Motor neuron (in vitro differentiated cells): ENCODE measurements at regions not wholly inside any gene's neighbourhood (a gene's known extent, or its start where the extent isn't known, plus 50 kb on each side); places are given as distances from the start of the nearest gene placed in this dataset.
"Not testable (repeated sequence)": the region's sequence is repeated elsewhere in the genome, so short reads cannot be mapped to it uniquely, and the experiment has no call there.

Experiments
- ATAC-seq, 8 experiments: fragments of 200-7000 bp; cut with Tn5 transposase; replicated peaks in 6 of 8; 2 replicates each; pipeline ENCODE4 v1.8.0; 2021; ENCODE audit warnings: mild to moderate bottlenecking in 8 of 8, moderate library complexity in 8 of 8
- H3K27ac ChIP-seq, 2 donors: fragments of 250-450 bp; sonication (Bioruptor Pico); 2 replicates each; pipeline ENCODE4 v1.9.0; 2021; ENCODE audit warnings: antibody characterized with exemption in 2 of 2, mild to moderate bottlenecking in 2 of 2, moderate library complexity in 1 of 2
- H3K4me1 ChIP-seq, 2 donors: fragments of 250-450 bp; sonication (Bioruptor Pico); replicated peaks in 1 of 2; 2 replicates each; pipeline ENCODE4 v1.6.1; 2021; ENCODE audit warnings: antibody characterized with exemption in 2 of 2, mild to moderate bottlenecking in 2 of 2, moderate library complexity in 1 of 2
- H3K4me3 ChIP-seq, 5 donors: fragments of 250-450 bp; sonication (Bioruptor Pico); 2 replicates each; pipeline ENCODE4 v1.9.0; 2021; ENCODE audit warnings: antibody characterized with exemption in 5 of 5, mild to moderate bottlenecking in 5 of 5, moderate library complexity in 4 of 5
- WGBS, 10 experiments: fragments of 450-650 bp; shearing (Covaris generic); methylation state at CpG; one replicate each; pipeline ENCODE4 v1.0.0; 2022; 5-methylcytosine and 5-hydroxymethylcytosine counted together
- in situ Hi-C, 9 experiments: fragments of 400-800 bp; cut with MboI; loops; one replicate each; pipeline ENCODE4 v1.15.0; 2021; ENCODE audit warnings: low sequenced_read_pairs in 9 of 9, low pct_unique_long_range_greater_than_20kb in 2 of 9; ENCODE audit not compliant: unreplicated experiment in 9 of 9

GRCh38 chr2:89767572-89768435, 1076.3 kb downstream of the RPIA start:
- Histone ChIP-seq H3K4me1 (no peaks in the 10 kb centered on the region), H3K27ac (no peak overlapping the region), H3K4me3 (no peak overlapping the region)
- 0 to 71% (median 14%) methylated on average over 1 to 20 of the region's 60 CpGs for WGBS, 10 experiments
- no peak for ATAC-seq
- in situ Hi-C loops: no loop called here

DNA sequence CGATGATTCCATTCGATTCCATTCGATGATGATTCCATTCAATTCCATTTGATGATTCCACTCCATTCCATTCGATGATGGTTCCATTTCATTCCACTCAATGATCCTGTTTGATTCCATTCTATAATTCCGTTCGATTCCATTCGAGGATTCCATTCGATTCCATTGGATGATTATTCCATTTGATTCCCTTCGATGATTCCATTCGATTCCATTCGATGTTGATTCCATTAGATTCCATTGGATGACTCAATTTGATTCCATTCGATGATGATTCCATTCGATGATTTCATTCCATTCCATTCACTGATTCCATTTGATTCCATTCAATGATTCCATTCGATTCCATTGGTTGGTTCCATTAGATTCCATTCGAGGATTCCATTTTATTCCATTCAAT, 1084.4 kb downstream of the RPIA start:
- 22 to 82% (median 70%) methylated on average over 15 of the region's 15 CpGs for WGBS, 10 experiments
- Histone ChIP-seq H3K27ac (no peak overlapping the region), H3K4me3 (no peak overlapping the region), H3K4me1 (no peaks in the 10 kb centered on the region)
- ATAC-seq: no peak
- in situ Hi-C loops: no loop called here

DNA sequence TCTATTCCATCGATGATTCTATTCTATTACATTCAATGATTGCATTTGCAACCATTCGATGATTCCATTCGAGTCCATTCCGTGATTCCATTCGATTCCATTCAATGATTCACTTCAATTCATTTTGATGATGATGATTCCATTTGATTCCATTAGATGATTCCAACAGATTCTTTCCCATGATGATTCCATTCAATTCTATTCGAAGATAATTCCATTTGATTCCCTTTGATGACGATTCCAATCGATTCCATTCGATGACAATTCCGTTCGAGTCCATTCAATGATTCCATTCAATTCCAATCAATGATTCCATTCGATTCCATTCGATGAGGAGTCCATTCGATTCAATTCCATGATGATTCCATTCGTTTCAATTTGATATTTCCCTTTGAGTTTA, 1088.8 kb downstream of the RPIA start:
- Histone ChIP-seq H3K27ac (no peak overlapping the region), H3K4me1 (no peaks in the 10 kb centered on the region), H3K4me3 (no peak overlapping the region)
- no peak for ATAC-seq
- 15 to 68% (median 54%) methylated on average over 15 of the region's 15 CpGs for WGBS, 10 experiments
- in situ Hi-C loops: no loop called here

DNA sequence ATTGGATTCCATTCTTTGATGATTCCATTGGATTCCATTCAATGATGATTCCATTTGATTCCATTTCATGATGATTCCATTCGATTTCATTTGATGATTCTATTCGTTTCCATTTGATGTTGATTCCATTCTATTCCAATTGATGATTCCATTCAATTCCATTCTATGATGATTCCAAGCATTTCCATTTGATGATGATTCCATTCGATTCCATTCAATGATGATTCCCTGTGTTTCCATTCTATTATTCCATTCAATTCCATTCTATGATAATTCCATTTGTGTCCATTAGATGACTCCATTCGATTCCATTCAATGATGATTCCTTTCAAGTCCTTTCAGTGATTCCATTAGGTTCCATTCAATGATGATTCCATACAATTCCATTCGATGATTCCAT, 1090.5 kb downstream of the RPIA start:
- Histone ChIP-seq H3K4me3 (no peak overlapping the region), H3K27ac (no peak overlapping the region), H3K4me1 (no peaks in the 10 kb centered on the region)
- in situ Hi-C loops: no loop called here
- ATAC-seq: no peak
- WGBS, 10 experiments: 6 to 54% (median 29%) methylated on average over 4 to 5 of the region's 5 CpGs

DNA sequence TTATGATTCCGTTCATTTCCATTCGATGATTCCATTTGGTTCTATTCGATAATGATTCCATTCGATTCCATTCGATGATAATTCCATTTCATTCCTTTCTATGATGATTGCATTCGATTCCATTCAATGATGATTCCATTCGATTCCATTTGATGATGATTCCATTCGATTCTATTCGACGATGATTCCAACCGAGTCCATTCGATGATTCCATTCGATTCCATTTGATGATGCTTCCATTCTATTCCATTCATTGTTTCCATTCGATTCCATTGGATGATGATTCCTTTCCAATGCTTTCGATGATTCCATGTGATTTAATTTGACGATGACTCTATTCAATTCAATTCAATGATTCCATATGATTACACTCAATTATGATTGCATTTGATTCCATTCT, 1093.5 kb downstream of the RPIA start:
- in situ Hi-C loops: no loop called here
- Histone ChIP-seq H3K4me1 (no peaks in the 10 kb centered on the region), H3K4me3 (no peak overlapping the region), H3K27ac (no peak overlapping the region)
- WGBS, 10 experiments: 27 to 86% (median 73%) methylated on average over 16 of the region's 16 CpGs
- ATAC-seq: no peak

GRCh38 chr2:89785528-89785927, 1094.1 kb downstream of the RPIA start:
- in situ Hi-C loops, H3K4me3 ChIP-seq, ATAC-seq, H3K27ac ChIP-seq, H3K4me1 ChIP-seq: not testable (repeated sequence)
- 17 to 79% (median 61%) methylated on average over 14 to 15 of the region's 15 CpGs for WGBS, 10 experiments

DNA sequence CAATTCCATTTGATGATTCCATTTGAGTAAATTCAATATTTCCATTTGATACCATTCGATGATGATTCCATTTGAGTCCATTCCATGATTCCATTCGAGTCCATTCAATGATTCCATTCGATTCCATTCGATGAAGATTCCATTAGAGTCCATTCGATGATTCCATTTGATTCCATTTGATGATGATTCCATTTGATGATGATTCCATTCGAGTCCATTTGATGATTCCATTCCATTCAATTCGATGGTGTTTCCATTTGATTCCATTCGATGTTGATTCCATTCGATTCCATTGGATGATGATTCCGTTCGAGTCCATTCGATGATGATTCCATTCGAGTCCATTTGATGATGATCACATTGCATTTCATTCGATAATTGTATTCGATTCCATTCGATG, 1095.2 kb downstream of the RPIA start:
- in situ Hi-C loops: not testable (repeated sequence)
- WGBS, 10 experiments: 29 to 83% (median 64%) methylated on average over 7 to 15 of the region's 16 CpGs

GRCh38 chr2:89795530-89795929, 1104.1 kb downstream of the RPIA start:
- H3K27ac ChIP-seq, H3K4me3 ChIP-seq, H3K4me1 ChIP-seq, ATAC-seq, in situ Hi-C loops: not testable (repeated sequence)
- WGBS, 10 experiments: 17 to 78% (median 68%) methylated on average over 15 to 17 of the region's 17 CpGs

More for the DNA sequence above, 1095.2 kb downstream of the RPIA start:
- not testable (repeated sequence) for H3K27ac ChIP-seq, H3K4me3 ChIP-seq, H3K4me1 ChIP-seq, ATAC-seq

- in situ Hi-C loops: no loop called here
- H3K27ac ChIP-seq: no peak overlapping the region
- WGBS, 10 experiments: 16 to 69% (median 52%) methylated on average over 15 of the region's 15 CpGs
- no peak for ATAC-seq
- no peak overlapping the region for H3K4me3 ChIP-seq
- no peaks in the 10 kb centered on the region for H3K4me1 ChIP-seq
Observed at GRCh38 chr2:89797320-89798038, 1106.0 kb downstream of the RPIA start.

DNA sequence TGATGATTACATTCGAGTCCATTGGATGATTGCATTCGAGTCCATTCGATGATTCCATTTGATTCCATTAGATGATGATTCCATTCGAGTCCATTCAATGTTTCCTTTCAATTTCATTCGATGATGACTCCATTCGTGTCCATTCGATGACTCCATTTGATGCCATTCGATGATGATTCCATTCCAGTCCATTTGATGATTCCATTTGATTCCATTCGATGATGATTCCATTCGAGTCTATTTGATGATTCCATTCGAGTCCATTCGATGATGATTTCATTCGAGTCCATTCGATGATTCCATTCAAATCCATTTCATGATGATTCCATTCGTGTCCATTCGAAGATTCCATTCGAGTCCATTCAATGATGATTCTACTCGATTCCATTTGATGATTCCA, 1109.7 kb downstream of the RPIA start:
- H3K4me3 ChIP-seq, ATAC-seq, in situ Hi-C loops, H3K4me1 ChIP-seq, H3K27ac ChIP-seq: not testable (repeated sequence)
- WGBS, 10 experiments: 13 to 70% (median 55%) methylated on average over 14 to 18 of the region's 18 CpGs

GRCh38 chr2:89806363-89806762, 1114.9 kb downstream of the RPIA start:
- H3K27ac ChIP-seq, ATAC-seq, H3K4me3 ChIP-seq, in situ Hi-C loops, H3K4me1 ChIP-seq: not testable (repeated sequence)
- 16 to 73% (median 56%) methylated on average over 13 to 14 of the region's 14 CpGs for WGBS, 10 experiments

- in situ Hi-C loops: no loop called here
Observed at GRCh38 chr2:89811295-89811694, 1119.8 kb downstream of the RPIA start.

DNA sequence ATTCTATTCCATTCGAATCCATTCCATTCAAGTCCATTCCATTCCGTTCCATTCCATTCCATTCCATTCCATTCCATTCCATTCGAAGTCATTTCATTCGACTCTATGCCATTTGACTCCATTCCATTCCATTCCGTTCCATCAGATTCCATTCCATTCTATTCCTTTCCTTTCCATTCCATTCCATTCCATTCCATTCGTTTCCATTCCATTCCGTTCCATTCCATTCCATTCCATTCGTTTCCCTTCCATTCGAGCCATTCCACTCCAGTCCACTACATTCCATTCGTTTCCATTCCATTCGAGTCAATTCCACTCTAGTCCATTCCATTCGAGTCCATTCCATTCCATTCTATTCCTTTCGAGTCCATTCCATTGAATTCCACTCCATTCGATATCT, 1120.4 kb downstream of the RPIA start:
- H3K4me3 ChIP-seq, in situ Hi-C loops, H3K27ac ChIP-seq, H3K4me1 ChIP-seq, ATAC-seq: not testable (repeated sequence)
- 10 to 69% (median 44%) methylated on average over 14 of the region's 14 CpGs for WGBS, 10 experiments

More at GRCh38 chr2:89811295-89811694, 1119.8 kb downstream of the RPIA start:
- 20 to 74% (median 60%) methylated on average over 11 of the region's 11 CpGs for WGBS, 10 experiments
- no peak overlapping the region for H3K27ac ChIP-seq
- ATAC-seq: no peak
- no peaks in the 10 kb centered on the region for H3K4me1 ChIP-seq
- no peak overlapping the region for H3K4me3 ChIP-seq
